ENCODE measurements at regions not wholly inside any gene's neighbourhood (a gene's known extent, or its start where the extent isn't known, plus 50 kb on each side); places are given as distances from the start of the nearest gene placed in this dataset.

DNA sequence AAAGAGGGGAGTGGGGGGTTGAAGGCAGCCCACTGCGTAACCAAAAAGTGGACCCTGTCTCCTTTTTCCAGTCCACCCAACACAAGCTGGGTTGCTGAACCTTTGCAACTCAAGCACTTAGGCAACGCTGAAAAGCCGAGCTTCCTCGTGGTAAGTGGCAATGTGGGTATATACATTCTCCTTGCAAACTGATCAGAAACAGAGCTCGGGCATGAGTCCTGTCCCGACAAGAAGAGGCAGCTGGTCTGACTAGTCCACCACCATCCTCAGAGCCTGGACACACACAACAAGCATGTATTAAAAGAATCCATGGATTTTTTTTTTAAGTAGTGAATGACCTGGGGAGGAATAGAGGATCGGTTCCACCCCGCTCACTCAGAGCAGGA lies 240.6 kb upstream of the ZNF507 start:
- ATAC-seq (ENCODE audit: low read depth) (no peak), DNase-seq (no peak)
- H2BK120ac ChIP-seq (ENCODE audit: low read depth, low read length), result no peak overlapping the region
- no peaks in the 10 kb centered on the region for H3K36me3 ChIP-seq (ENCODE audit: control insufficient read depth, insufficient read depth, low read length)
- no CpG with 5 or more reads among the region's 8 CpGs for WGBS, 2 experiments (ENCODE audit: extremely low coverage in 2 of 2, insufficient read length in 1 of 2)
- no peaks in the 10 kb centered on the region for H3K9me1 ChIP-seq (ENCODE audit: insufficient read depth, low read length)
- no peak overlapping the region for H2BK20ac ChIP-seq (ENCODE audit: low read depth, low read length)
- dilution Hi-C loops (cut with HindIII; ENCODE audit: low sequenced_read_pairs, unreplicated experiment) (no loop called here), intact Hi-C loops (cut with micrococcal nuclease) (no loop called here), in situ Hi-C loops (cut with MboI; ENCODE audit: low sequenced_read_pairs) (no loop called here)
- H2BK15ac ChIP-seq (ENCODE audit: low read depth, low read length), result no peak overlapping the region
- no peak overlapping the region for H3K4me3 ChIP-seq (ENCODE audit: insufficient read depth, low read depth, low read length)
- H3K14ac ChIP-seq (replicated peaks; ENCODE audit: low read depth, low read length), result no peak overlapping the region
- no peak overlapping the region for H3K9ac ChIP-seq (ENCODE audit: low read depth, low read length)
- no peaks in the 10 kb centered on the region for H4K20me1 ChIP-seq (ENCODE audit: insufficient read depth, low read length)
- no peaks in the 10 kb centered on the region; the same call in 1 of the 2 replicates for H3K9me3 ChIP-seq (ENCODE audit: control insufficient read depth, insufficient read depth, low read length)
- H3K4me2 ChIP-seq (ENCODE audit: low read depth, low read length), result no peak overlapping the region
- BruUV-seq (replicated peaks), result no TSS peak
- H3K27ac ChIP-seq (ENCODE audit: insufficient read depth, low read length), result no peak overlapping the region
- H3K4me1 ChIP-seq (ENCODE audit: control insufficient read depth, insufficient read depth, low read length), result no peaks in the 10 kb centered on the region
- no peaks in the 10 kb centered on the region for H3K27me3 ChIP-seq (ENCODE audit: control insufficient read depth, insufficient read depth, low read length)
- H4K91ac ChIP-seq (ENCODE audit: insufficient read depth, low read depth, low read length), result no peak overlapping the region
- no peak overlapping the region for H2AK9ac ChIP-seq (replicated peaks; ENCODE audit: low read depth, low read length, poor library complexity)
- H3K56ac ChIP-seq (ENCODE audit: extremely low read depth, insufficient read depth, low read length), result no peak overlapping the region
- H3K4ac ChIP-seq (ENCODE audit: low read depth, low read length), result no peak overlapping the region
- no peak overlapping the region for H3K23ac ChIP-seq (ENCODE audit: low read depth, low read length)
- H2BK5ac ChIP-seq (ENCODE audit: low read depth, low read length, poor library complexity, severe bottlenecking), result no peak overlapping the region
- CTCF ChIA-PET, result no interaction called here
- H2AFZ ChIP-seq (replicated peaks; ENCODE audit: low read length, poor library complexity), result no peak overlapping the region
- no peak overlapping the region for H4K8ac ChIP-seq (ENCODE audit: low read depth in 2 of 2, low read length in 2 of 2)
- POLR2A ChIA-PET (ENCODE audit: unreplicated experiment), result no interaction called here
- H3K79me1 ChIP-seq (ENCODE audit: low read depth in 1 of 2, low read length in 2 of 2), result no peaks in the 10 kb centered on the region
- H4K5ac ChIP-seq (ENCODE audit: low read depth, low read length), result no peak overlapping the region
- H2AK5ac ChIP-seq (ENCODE audit: low read depth, low read length), result no peak overlapping the region
- H3K18ac ChIP-seq (ENCODE audit: low read depth, low read length), result no peak overlapping the region
- TF ChIP-seq BHLHE40 (IDR thresholded peaks at IDR 0.05; ENCODE audit: low read depth, low read length) (no peak), MXI1 (IDR thresholded peaks at IDR 0.05; ENCODE audit: borderline replicate concordance, low read depth, low read length) (no peak), RFX5 (IDR thresholded peaks at IDR 0.05; ENCODE audit: low read depth, low read length) (no peak), NFE2L2 (IDR thresholded peaks at IDR 0.05; ENCODE audit: low read depth, low read length) (no peak), MAZ (IDR thresholded peaks at IDR 0.05; ENCODE audit: borderline replicate concordance, low read depth, low read length) (no peak), MAFK (IDR thresholded peaks at IDR 0.05; ENCODE audit: low read depth, low read length) (no peak), RAD21 (IDR thresholded peaks at IDR 0.05; ENCODE audit: low read length) (no peak), CHD1 (IDR thresholded peaks at IDR 0.05; ENCODE audit: low read depth, low read length) (no peak), CEBPB (IDR thresholded peaks at IDR 0.05; ENCODE audit: low read depth, low read length) (no peak), SMC3 (IDR thresholded peaks at IDR 0.05; ENCODE audit: low read depth, low read length) (no peak), POLR2A (IDR thresholded peaks at IDR 0.05; ENCODE audit: low read depth, low read length) (no peak), RCOR1 (IDR thresholded peaks at IDR 0.05; ENCODE audit: insufficient replicate concordance, low read length) (no peak)
- TF ChIP-seq, protein P1, sequence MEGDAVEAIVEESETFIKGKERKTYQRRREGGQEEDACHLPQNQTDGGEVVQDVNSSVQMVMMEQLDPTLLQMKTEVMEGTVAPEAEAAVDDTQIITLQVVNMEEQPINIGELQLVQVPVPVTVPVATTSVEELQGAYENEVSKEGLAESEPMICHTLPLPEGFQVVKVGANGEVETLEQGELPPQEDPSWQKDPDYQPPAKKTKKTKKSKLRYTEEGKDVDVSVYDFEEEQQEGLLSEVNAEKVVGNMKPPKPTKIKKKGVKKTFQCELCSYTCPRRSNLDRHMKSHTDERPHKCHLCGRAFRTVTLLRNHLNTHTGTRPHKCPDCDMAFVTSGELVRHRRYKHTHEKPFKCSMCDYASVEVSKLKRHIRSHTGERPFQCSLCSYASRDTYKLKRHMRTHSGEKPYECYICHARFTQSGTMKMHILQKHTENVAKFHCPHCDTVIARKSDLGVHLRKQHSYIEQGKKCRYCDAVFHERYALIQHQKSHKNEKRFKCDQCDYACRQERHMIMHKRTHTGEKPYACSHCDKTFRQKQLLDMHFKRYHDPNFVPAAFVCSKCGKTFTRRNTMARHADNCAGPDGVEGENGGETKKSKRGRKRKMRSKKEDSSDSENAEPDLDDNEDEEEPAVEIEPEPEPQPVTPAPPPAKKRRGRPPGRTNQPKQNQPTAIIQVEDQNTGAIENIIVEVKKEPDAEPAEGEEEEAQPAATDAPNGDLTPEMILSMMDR (conservative IDR thresholded peaks at IDR 0.05; ENCODE audit: low read depth, low read length), result no peak
- TF ChIP-seq, protein P2, sequence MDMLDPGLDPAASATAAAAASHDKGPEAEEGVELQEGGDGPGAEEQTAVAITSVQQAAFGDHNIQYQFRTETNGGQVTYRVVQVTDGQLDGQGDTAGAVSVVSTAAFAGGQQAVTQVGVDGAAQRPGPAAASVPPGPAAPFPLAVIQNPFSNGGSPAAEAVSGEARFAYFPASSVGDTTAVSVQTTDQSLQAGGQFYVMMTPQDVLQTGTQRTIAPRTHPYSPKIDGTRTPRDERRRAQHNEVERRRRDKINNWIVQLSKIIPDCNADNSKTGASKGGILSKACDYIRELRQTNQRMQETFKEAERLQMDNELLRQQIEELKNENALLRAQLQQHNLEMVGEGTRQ (IDR thresholded peaks at IDR 0.05; ENCODE audit: low read depth, low read length), result no peak
- TF ChIP-seq, protein P3, sequence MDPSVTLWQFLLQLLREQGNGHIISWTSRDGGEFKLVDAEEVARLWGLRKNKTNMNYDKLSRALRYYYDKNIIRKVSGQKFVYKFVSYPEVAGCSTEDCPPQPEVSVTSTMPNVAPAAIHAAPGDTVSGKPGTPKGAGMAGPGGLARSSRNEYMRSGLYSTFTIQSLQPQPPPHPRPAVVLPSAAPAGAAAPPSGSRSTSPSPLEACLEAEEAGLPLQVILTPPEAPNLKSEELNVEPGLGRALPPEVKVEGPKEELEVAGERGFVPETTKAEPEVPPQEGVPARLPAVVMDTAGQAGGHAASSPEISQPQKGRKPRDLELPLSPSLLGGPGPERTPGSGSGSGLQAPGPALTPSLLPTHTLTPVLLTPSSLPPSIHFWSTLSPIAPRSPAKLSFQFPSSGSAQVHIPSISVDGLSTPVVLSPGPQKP (IDR thresholded peaks at IDR 0.05; ENCODE audit: borderline replicate concordance, low read depth, low read length), result no peak

Data from IMR-90 (cell line).